ENCODE measurements at regions not wholly inside any gene's neighbourhood (a gene's known extent, or its start where the extent isn't known, plus 50 kb on each side); places are given as distances from the start of the nearest gene placed in this dataset.

GRCh38 chr6:14766391-14766994 lies 479.4 kb upstream of the JARID2 start:
- TF ChIP-seq CTCF (IDR thresholded peaks at IDR 0.05) (no peak), POLR2A (IDR thresholded peaks at IDR 0.05) (no peak), POLR2AphosphoS5 (IDR thresholded peaks at IDR 0.05) (no peak), EP300 (IDR thresholded peaks at IDR 0.05; ENCODE audit: low read depth) (no peak)
